AG04450 (cell line): ENCODE measurements at regions not wholly inside any gene's neighbourhood (a gene's known extent, or its start where the extent isn't known, plus 50 kb on each side); places are given as distances from the start of the nearest gene placed in this dataset.

ENCODE experiments used
- CTCF ChIA-PET: fragments of 300-600, 350-600 bp; formaldehyde crosslinking; extraction: SDS; loops from one replicate; lab custom pipeline; 2022; ENCODE audit warnings: antibody characterized with exemption, inconsistent platforms; lab: Charles Lee
- POLR2A ChIA-PET: fragments of 350-600 bp; formaldehyde crosslinking; extraction: SDS; loops from one replicate; lab custom pipeline; 2021; ENCODE audit warnings: antibody characterized with exemption, inconsistent platforms; lab: Yijun Ruan, JAX
- DNase-seq: peaks from one replicate; pipeline ENCODE4 v3.0.0-alpha.2; 2011; ENCODE audit warnings: low read depth, low spot score
- H3K27ac ChIP-seq: one replicate; pipeline ENCODE4 v1.5.1; 2012; ENCODE audit warnings: low read depth, low read length, control low read depth
- H3K27me3 ChIP-seq: one replicate; pipeline ENCODE4 v1.6.0; 2012; ENCODE audit warnings: low read length; ENCODE audit not compliant: control insufficient read depth, insufficient read depth
- H3K4me3 ChIP-seq: 2 replicates; pipeline ENCODE4 v1.5.1; 2011; ENCODE audit warnings: mild to moderate bottlenecking, low read depth, low read length, control low read depth
- H3K9me3 ChIP-seq: 2 replicates; pipeline ENCODE4 v1.5.1; 2012; ENCODE audit warnings: low read length; ENCODE audit not compliant: control insufficient read depth, insufficient read depth
- CTCF ChIP-seq: IDR thresholded peaks from 2 replicates; pipeline ENCODE4 v1.5.1; 2011; ENCODE audit warnings: low read depth, low read length, control low read depth, inconsistent platforms

DNA sequence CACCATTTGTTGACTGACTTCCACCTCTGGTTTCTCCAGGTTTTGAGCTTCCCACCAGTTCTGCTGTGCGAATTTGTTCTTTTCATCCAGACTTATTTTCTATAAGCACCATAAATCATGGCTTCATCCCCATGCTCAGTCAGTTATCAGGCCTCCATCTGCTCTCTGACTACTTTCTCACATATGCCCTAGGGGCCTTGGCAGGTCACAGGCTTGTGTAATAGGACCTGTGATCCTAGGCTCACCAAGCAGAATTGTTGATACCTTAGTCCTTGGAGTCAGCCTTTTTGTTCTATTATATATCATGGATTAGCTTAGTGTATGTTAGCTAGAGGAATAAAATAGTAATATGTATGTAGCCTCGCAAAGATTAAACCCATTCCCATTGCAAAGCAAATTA, 284.2 kb upstream of the TANK start:
- Histone ChIP-seq H3K27me3 (no peaks in the 10 kb centered on the region), H3K4me3 (no peak overlapping the region), H3K9me3 (peaks cover 3% of the 10 kb centered on the region; the same call in 1 of the 2 replicates), H3K27ac (no peak overlapping the region)
- no peak for DNase-seq
- ChIA-PET POLR2A (no interaction called here), CTCF (no interaction called here)
- TF ChIP-seq CTCF, result no peak

DNA sequence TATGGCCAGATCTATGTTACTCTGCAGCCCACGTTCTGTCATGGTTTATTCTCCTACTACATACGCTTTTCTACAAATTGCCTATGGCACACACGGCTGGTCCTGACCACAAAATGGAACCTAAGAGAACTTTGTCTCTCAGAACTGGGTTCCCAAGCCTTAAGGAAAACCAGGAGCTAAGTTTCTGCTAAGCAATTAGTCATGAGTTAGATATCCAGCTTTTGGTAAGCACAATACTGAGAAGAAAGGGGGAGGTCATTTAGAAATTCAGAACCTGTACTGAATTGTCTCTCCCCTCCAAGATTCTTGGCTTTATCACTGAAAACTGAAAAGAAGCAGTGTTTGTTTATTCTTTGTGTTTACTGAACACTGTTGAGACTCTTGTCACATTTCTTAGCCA, 283.5 kb upstream of the TANK start:
- no peak for DNase-seq
- Histone ChIP-seq H3K27ac (no peak overlapping the region), H3K4me3 (no peak overlapping the region), H3K9me3 (peaks cover 3% of the 10 kb centered on the region; the same call in 1 of the 2 replicates), H3K27me3 (no peaks in the 10 kb centered on the region)
- ChIA-PET POLR2A (no interaction called here), CTCF (no interaction called here)
- no peak for TF ChIP-seq CTCF

GRCh38 chr2:160878618-160879017, 281.6 kb upstream of the TANK start:
- peaks cover 3% of the 10 kb centered on the region; the same call in 1 of the 2 replicates for H3K9me3 ChIP-seq
- CTCF ChIA-PET, result interaction anchor here (0.6 kb wide), 1 partner anchor 954 kb away, joined by 3 read pairs; no protein-coding TSS in a partner anchor
- no peak for DNase-seq
- no peak overlapping the region for H3K4me3 ChIP-seq
- no peak for TF ChIP-seq CTCF
- POLR2A ChIA-PET, result no interaction called here
- H3K27me3 ChIP-seq, result no peaks in the 10 kb centered on the region
- H3K27ac ChIP-seq, result no peak overlapping the region

DNA sequence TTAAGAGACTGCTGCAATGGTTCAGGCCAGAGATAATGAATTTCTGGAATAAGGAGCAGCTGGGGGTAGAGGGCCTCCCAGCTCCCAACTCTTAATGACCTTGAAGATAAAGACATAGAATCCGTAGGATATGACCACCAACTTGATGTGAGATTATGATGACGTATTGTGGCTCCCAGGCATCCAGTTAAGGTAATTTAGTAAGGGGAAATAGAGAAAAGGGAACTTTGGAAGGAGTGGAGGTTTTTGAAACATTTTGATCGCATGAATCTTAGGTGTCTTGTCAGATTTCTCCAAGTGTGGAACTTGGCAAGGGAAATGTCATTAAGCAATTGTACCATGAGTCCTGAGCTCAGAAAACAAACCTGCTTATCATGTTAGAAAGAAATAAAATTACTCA, 277.3 kb upstream of the TANK start:
- H3K9me3 ChIP-seq, result no peaks in the 10 kb centered on the region
- no peak for DNase-seq
- CTCF ChIA-PET, result no interaction called here
- TF ChIP-seq CTCF, result no peak
- POLR2A ChIA-PET, result no interaction called here
- H3K4me3 ChIP-seq, result no peak overlapping the region
- H3K27ac ChIP-seq, result no peak overlapping the region
- no peaks in the 10 kb centered on the region for H3K27me3 ChIP-seq

- Histone ChIP-seq H3K9me3 (no peaks in the 10 kb centered on the region), H3K27me3 (no peaks in the 10 kb centered on the region), H3K4me3 (no peak overlapping the region), H3K27ac (no peak overlapping the region)
- POLR2A ChIA-PET, result no interaction called here
- CTCF ChIA-PET, result no interaction called here
- no peak for DNase-seq
- TF ChIP-seq CTCF, result no peak
These were observed 276.2 kb upstream of the TANK start for GRCh38 chr2:160884056-160884455.
